HCT116 (cell line): ENCODE measurements at regions not wholly inside any gene's neighbourhood (a gene's known extent, or its start where the extent isn't known, plus 50 kb on each side); places are given as distances from the start of the nearest gene placed in this dataset.

ENCODE experiments used
- CEBPB ChIP-seq: IDR thresholded peaks from 2 replicates; pipeline ENCODE4 v1.6.1; 2012; ENCODE audit warnings: low read depth
- EZH2 ChIP-seq: fragments of 200-600 bp; sonication (generic); IDR thresholded peaks from 2 replicates; pipeline ENCODE4 v1.6.1; 2017; ENCODE audit warnings: antibody characterized with exemption, mixed run types
- EZH2phosphoT487 ChIP-seq: fragments of 200-600 bp; IDR thresholded peaks from 2 replicates; pipeline ENCODE4 v1.6.1; 2018; ENCODE audit warnings: antibody characterized with exemption, borderline replicate concordance
- FOSL1 ChIP-seq: IDR thresholded peaks from 2 replicates; pipeline ENCODE4 v1.6.1; 2012; ENCODE audit warnings: low read depth
- JUND ChIP-seq: IDR thresholded peaks from 2 replicates; pipeline ENCODE4 v1.6.1; 2012
- POLR2A ChIP-seq: IDR thresholded peaks from 2 replicates; pipeline ENCODE4 v1.7.0; 2011; ENCODE audit warnings: borderline replicate concordance; ENCODE audit not compliant: insufficient read depth, insufficient read length; ENCODE audit errors: extremely low read depth
- POLR2AphosphoS5 ChIP-seq: IDR thresholded peaks from 2 replicates; pipeline ENCODE4 v1.6.1; 2011; ENCODE audit warnings: mild to moderate bottlenecking, low read depth, low read length, moderate library complexity
- SRF ChIP-seq: IDR thresholded peaks from 2 replicates; pipeline ENCODE4 v1.6.1; 2012; ENCODE audit warnings: low read depth
- TCF7L2 ChIP-seq: IDR thresholded peaks from 2 replicates; pipeline ENCODE4 v1.7.0; 2011; ENCODE audit warnings: borderline replicate concordance, inconsistent platforms; ENCODE audit not compliant: insufficient read depth, insufficient read length; ENCODE audit errors: extremely low read depth
- YY1 ChIP-seq: IDR thresholded peaks from 2 replicates; pipeline ENCODE4 v1.6.1; 2011; ENCODE audit warnings: low read length, low read depth, moderate library complexity, mild to moderate bottlenecking; ENCODE audit not compliant: insufficient replicate concordance; ENCODE audit errors: extremely low read depth
- ZFX ChIP-seq: fragments of 450-650 bp; IDR thresholded peaks from 2 replicates; pipeline ENCODE4 v1.6.1; 2017
- TF ChIP-seq, protein P1 (sequence below), 3 experiments: fragments of 200-600 bp in 1 of 3; sonication (generic) in 1 of 3; IDR thresholded peaks in 2 of 3; conservative IDR thresholded peaks in 1 of 3; 2 replicates each; pipeline ENCODE4 v1.5.1; 2012 to 2017; ENCODE audit warnings: low read depth in 2 of 3, low read length in 2 of 3, antibody characterized with exemption in 1 of 3, borderline replicate concordance in 1 of 3, control low read depth in 1 of 3, mild to moderate bottlenecking in 1 of 3, mixed read lengths in 1 of 3, mixed run types in 1 of 3, moderate library complexity in 1 of 3; ENCODE audit not compliant: insufficient read depth in 1 of 3

DNA sequence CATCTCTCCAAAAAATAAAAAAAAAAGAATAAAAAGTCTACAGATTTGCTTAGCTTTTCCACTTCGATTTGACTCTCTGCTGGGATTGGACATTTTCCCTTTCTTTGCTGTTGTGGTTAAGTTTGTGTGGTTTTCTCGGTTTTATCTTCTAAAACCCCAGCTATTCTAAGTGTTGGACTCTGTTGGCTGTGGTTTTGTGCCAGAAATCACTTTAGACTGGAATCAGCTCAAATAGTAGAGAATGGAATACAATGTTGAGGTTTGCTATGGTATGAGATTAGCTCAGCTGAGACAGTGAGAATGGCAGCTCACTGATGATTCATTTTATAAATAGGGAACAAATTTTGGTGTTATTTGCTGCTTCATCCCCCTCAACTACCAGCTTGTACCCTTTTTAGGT, 116.0 kb downstream of the BUB3 start:
- TF ChIP-seq YY1 = no peak
- TF ChIP-seq POLR2AphosphoS5 = no peak
- TF ChIP-seq, protein P1, sequence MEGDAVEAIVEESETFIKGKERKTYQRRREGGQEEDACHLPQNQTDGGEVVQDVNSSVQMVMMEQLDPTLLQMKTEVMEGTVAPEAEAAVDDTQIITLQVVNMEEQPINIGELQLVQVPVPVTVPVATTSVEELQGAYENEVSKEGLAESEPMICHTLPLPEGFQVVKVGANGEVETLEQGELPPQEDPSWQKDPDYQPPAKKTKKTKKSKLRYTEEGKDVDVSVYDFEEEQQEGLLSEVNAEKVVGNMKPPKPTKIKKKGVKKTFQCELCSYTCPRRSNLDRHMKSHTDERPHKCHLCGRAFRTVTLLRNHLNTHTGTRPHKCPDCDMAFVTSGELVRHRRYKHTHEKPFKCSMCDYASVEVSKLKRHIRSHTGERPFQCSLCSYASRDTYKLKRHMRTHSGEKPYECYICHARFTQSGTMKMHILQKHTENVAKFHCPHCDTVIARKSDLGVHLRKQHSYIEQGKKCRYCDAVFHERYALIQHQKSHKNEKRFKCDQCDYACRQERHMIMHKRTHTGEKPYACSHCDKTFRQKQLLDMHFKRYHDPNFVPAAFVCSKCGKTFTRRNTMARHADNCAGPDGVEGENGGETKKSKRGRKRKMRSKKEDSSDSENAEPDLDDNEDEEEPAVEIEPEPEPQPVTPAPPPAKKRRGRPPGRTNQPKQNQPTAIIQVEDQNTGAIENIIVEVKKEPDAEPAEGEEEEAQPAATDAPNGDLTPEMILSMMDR (IDR thresholded peaks at IDR 0.05 in 2 of 3, conservative IDR thresholded peaks at IDR 0.05 in 1 of 3; ENCODE audit: borderline replicate concordance in 1 of 3, insufficient read depth in 1 of 3, low read depth in 2 of 3, low read length in 2 of 3) = no peak
- TF ChIP-seq EZH2 = no peak
- TF ChIP-seq TCF7L2 = no peak
- no peak for TF ChIP-seq JUND
- TF ChIP-seq CEBPB = no peak
- TF ChIP-seq ZFX = no peak
- no peak for TF ChIP-seq EZH2phosphoT487
- TF ChIP-seq POLR2A = no peak
- TF ChIP-seq FOSL1 = no peak
- TF ChIP-seq SRF = no peak
